A549 (cell line): ENCODE measurements at regions not wholly inside any gene's neighbourhood (a gene's known extent, or its start where the extent isn't known, plus 50 kb on each side); places are given as distances from the start of the nearest gene placed in this dataset.

Experiments
- ATAC-seq, 2 experiments: fragments of 200-7000 bp in 1 of 2; fragments of >200 bp in 1 of 2; cut with Nextera tagmentation in 1 of 2; cut with Tn5 transposase in 1 of 2; 3 replicates each; pipeline versions ENCODE4 v1.8.0 to v1.9.1; 2018 to 2020; ENCODE audit warnings: mild to moderate bottlenecking in 1 of 2, moderate library complexity in 1 of 2
- CTCF ChIA-PET: fragments of 300-600 bp; sonication (Branson Sonifier 250); formaldehyde crosslinking; extraction: SDS; loops from one replicate; lab custom pipeline; 2021; ENCODE audit warnings: antibody characterized with exemption, inconsistent platforms; lab: Yijun Ruan, JAX
- POLR2A ChIA-PET: fragments of 350-600 bp; formaldehyde crosslinking; extraction: SDS; loops from one replicate; lab custom pipeline; 2021; ENCODE audit warnings: antibody characterized with exemption, inconsistent platforms; lab: Yijun Ruan, JAX
- DNase-seq, 2 experiments: peaks; one replicate each; pipeline versions ENCODE4 v3.0.0 to v3.0.0-alpha.2; 2011 to 2016; ENCODE audit warnings: low read depth in 1 of 2, low spot score in 1 of 2
- FAIRE-seq: peaks from 2 replicates; lab custom pipeline; 2011; peaks lifted over from hg19 to GRCh38; lab: Jason Lieb, UNC
- H3K27ac ChIP-seq, 2 experiments: fragments of >200 bp; sonication (Bioruptor Twin); formaldehyde crosslinking; 3 replicates each; pipeline ENCODE4 v1.5.1; 2016 to 2017
- H3K4me1 ChIP-seq: fragments of >200 bp; sonication (Bioruptor Twin); formaldehyde crosslinking; 3 replicates; pipeline ENCODE4 v1.6.1; 2016
- H3K4me2 ChIP-seq: fragments of >200 bp; sonication (Bioruptor Twin); formaldehyde crosslinking; 3 replicates; pipeline ENCODE4 v1.6.1; 2016
- H3K4me3 ChIP-seq: fragments of >200 bp; sonication (Bioruptor Twin); formaldehyde crosslinking; 3 replicates; pipeline ENCODE4 v1.5.1; 2016
- H3K9me3 ChIP-seq: fragments of >200 bp; sonication (Bioruptor Twin); formaldehyde crosslinking; 3 replicates; pipeline ENCODE4 v1.6.1; 2016
- CBX8 ChIP-seq: fragments of 200-600 bp; sonication (generic); IDR thresholded peaks from 2 replicates; pipeline ENCODE4 v1.6.1; 2016
- CEBPB ChIP-seq, 2 experiments: fragments of >200 bp in 1 of 2; sonication (Bioruptor Twin) in 1 of 2; formaldehyde crosslinking in 1 of 2; IDR thresholded peaks; 2 replicates each; pipeline ENCODE4 v1.6.1; 2012 to 2016
- HEYL ChIP-seq: fragments of 250-450 bp; sonication (Bioruptor Pico); IDR thresholded peaks from 2 replicates; pipeline ENCODE4 v1.8.0; 2021; ENCODE audit warnings: mild to moderate bottlenecking, moderate library complexity
- HOXB13 ChIP-seq: fragments of 250-450 bp; sonication (Bioruptor Pico); IDR thresholded peaks from 2 replicates; pipeline ENCODE4 v1.5.0; 2020; ENCODE audit warnings: low read depth, mild to moderate bottlenecking, moderate library complexity
- HOXB5 ChIP-seq: fragments of 250-450 bp; sonication (Bioruptor Pico); IDR thresholded peaks from 2 replicates; pipeline ENCODE4 v1.5.0; 2020; ENCODE audit warnings: mild to moderate bottlenecking, moderate library complexity
- KDM1A ChIP-seq: fragments of 200-600 bp; sonication (generic); IDR thresholded peaks from 2 replicates; pipeline ENCODE4 v1.6.1; 2016; ENCODE audit warnings: low read depth, mild to moderate bottlenecking
- MAFK ChIP-seq: fragments of 450-650 bp; IDR thresholded peaks from 2 replicates; pipeline ENCODE4 v1.6.1; 2014; ENCODE audit not compliant: partially characterized antibody
- MAZ ChIP-seq: fragments of 150-350 bp; IDR thresholded peaks from 2 replicates; pipeline ENCODE4 v1.6.1; 2014; ENCODE audit warnings: antibody characterized with exemption, low read depth, low read length, borderline replicate concordance
- NFE2L2 ChIP-seq: fragments of 150-350 bp; conservative IDR thresholded peaks from 2 replicates; pipeline ENCODE4 v1.6.1; 2014; ENCODE audit warnings: low read length
- NPAS2 ChIP-seq: fragments of 250-450 bp; sonication (Bioruptor Pico); IDR thresholded peaks from 2 replicates; pipeline ENCODE4 v1.8.0; 2022; ENCODE audit warnings: mild to moderate bottlenecking, moderate library complexity, borderline replicate concordance
- PHF8 ChIP-seq: fragments of 200-600 bp; sonication (generic); IDR thresholded peaks from 2 replicates; pipeline ENCODE4 v1.6.1; 2016; ENCODE audit warnings: low read depth, mild to moderate bottlenecking, antibody characterized with exemption, moderate library complexity, borderline replicate concordance
- RAD21 ChIP-seq, 2 experiments: fragments of >200 bp in 1 of 2; sonication (Bioruptor Twin) in 1 of 2; formaldehyde crosslinking in 1 of 2; IDR thresholded peaks in 1 of 2; conservative IDR thresholded peaks in 1 of 2; 2 replicates in 1 of 2; 3 replicates in 1 of 2; pipeline ENCODE4 v1.6.1; 2012 to 2018; ENCODE audit warnings: inconsistent platforms in 1 of 2
- TFCP2L1 ChIP-seq: fragments of 250-450 bp; sonication (Bioruptor Pico); IDR thresholded peaks from 2 replicates; pipeline ENCODE4 v1.5.0; 2021; ENCODE audit warnings: mild to moderate bottlenecking
- TP53 ChIP-seq: fragments of 250-450 bp; sonication (Bioruptor Pico); IDR thresholded peaks from 2 replicates; pipeline ENCODE4 v1.5.0; 2021; ENCODE audit warnings: mild to moderate bottlenecking, moderate library complexity
- ZFP36 ChIP-seq: fragments of 450-650 bp; IDR thresholded peaks from 2 replicates; pipeline ENCODE4 v1.6.1; 2014; ENCODE audit warnings: borderline replicate concordance; ENCODE audit not compliant: partially characterized antibody
- ZNF302 ChIP-seq: fragments of 250-450 bp; sonication (Bioruptor Pico); IDR thresholded peaks from 2 replicates; pipeline ENCODE4 v1.9.0; 2021; ENCODE audit warnings: inconsistent platforms, mild to moderate bottlenecking, moderate library complexity
- WGBS: methylation state at CpG from one replicate; pipeline ENCODE4 v1.1.6; 2017; ENCODE audit errors: missing lambda C conversion rate; 5-methylcytosine and 5-hydroxymethylcytosine counted together
- TF ChIP-seq, protein P1 (sequence below): fragments of 450-650 bp; IDR thresholded peaks from 2 replicates; pipeline ENCODE4 v1.6.1; 2014; ENCODE audit warnings: antibody characterized with exemption
- TF ChIP-seq, protein P2 (sequence below): fragments of >200 bp; sonication (Bioruptor Twin); formaldehyde crosslinking; IDR thresholded peaks from 2 replicates; pipeline ENCODE4 v1.6.1; 2016
- TF ChIP-seq, protein P3 (sequence below): IDR thresholded peaks from 2 replicates; pipeline ENCODE4 v1.6.1; 2012
- TF ChIP-seq, protein P4 (sequence below): fragments of 250-450 bp; sonication (Bioruptor Pico); IDR thresholded peaks from 2 replicates; pipeline ENCODE4 v1.5.0; 2020; ENCODE audit warnings: low read depth, mild to moderate bottlenecking, moderate library complexity
- TF ChIP-seq, protein P5 (sequence below): fragments of >200 bp; sonication (Bioruptor Twin); formaldehyde crosslinking; IDR thresholded peaks from 3 replicates; pipeline ENCODE4 v1.6.1; 2016
- TF ChIP-seq, protein P6 (sequence below): IDR thresholded peaks from 2 replicates; pipeline ENCODE4 v1.6.1; 2012; ENCODE audit warnings: low read depth, borderline replicate concordance

DNA sequence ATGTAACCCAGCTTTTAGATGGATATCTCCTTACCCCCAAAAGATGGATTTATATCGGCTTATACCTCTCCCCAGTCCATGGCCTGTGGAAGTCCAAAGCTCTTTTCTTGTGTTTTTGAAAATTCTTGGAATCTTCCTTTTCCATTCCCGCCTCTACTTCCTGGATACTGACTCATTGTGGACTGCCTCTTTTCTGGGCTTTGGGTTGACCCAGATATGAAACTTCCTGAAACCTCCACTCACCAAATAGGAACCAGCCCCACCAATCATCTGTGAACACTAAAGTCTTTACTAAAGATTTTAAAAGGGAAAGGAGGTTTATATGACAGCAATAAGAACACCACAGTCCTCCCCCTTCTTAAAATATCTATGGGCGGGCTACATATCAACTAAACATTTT is 163.4 kb upstream of the SYN3 start:
- H3K4me3 ChIP-seq: no peak overlapping the region
- WGBS: 33% methylated on average over 3 of the region's 3 CpGs
- no peak overlapping the region for H3K4me2 ChIP-seq
- ChIA-PET CTCF (interaction anchor here (1.3 to 1.9 kb wide), 2 partner anchors 9 to 12 kb away, joined by 3 to 7 read pairs; no protein-coding TSS in a partner anchor), POLR2A (no interaction called here)
- no peaks in the 10 kb centered on the region for H3K9me3 ChIP-seq
- no peaks in the 10 kb centered on the region for H3K4me1 ChIP-seq
- TF ChIP-seq HEYL (CRISPR knock-in tag): no peak
- TF ChIP-seq, protein P1, sequence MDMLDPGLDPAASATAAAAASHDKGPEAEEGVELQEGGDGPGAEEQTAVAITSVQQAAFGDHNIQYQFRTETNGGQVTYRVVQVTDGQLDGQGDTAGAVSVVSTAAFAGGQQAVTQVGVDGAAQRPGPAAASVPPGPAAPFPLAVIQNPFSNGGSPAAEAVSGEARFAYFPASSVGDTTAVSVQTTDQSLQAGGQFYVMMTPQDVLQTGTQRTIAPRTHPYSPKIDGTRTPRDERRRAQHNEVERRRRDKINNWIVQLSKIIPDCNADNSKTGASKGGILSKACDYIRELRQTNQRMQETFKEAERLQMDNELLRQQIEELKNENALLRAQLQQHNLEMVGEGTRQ: no peak
- no peak for TF ChIP-seq TFCP2L1 (CRISPR knock-in tag)
- no peak for TF ChIP-seq ZFP36
- TF ChIP-seq HOXB13 (CRISPR knock-in tag): no peak
- no peak for FAIRE-seq
- no peak for DNase-seq
- ATAC-seq: no peak
- H3K27ac ChIP-seq: no peak overlapping the region

DNA sequence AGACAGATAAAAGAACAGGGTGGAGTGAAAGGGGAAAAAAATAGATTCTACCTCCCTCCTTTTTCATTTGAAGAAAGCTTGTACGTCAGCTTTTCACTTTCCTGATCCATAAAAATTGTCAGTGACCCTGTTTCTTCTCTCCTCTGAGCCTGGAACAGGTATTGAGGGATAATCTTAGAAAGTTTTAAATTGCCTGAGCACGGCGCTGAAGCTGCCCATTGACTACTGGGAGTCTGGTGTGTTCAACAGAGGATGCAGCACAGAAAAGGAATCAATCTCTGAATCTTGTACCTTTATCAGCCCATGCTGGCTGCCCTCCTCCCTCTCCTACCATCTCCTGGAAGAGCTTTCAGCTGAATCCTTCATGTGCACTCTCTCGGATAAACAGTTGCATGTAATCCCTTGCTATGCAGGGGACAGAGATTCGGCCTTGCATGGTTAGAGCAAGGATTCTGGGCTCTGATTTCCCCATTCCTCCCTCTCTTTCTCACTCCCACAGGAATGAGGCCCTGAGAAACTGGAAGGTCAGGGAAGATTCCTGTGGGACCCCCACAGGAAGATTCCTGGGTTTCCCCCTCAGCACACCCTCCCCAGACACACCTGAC is 162.4 kb upstream of the SYN3 start:
- WGBS: 18% methylated on average over 5 of the region's 5 CpGs
- Histone ChIP-seq H3K4me1 (no peaks in the 10 kb centered on the region), H3K4me3 (no peak overlapping the region), H3K27ac (no peak overlapping the region), H3K4me2 (no peak overlapping the region), H3K9me3 (no peaks in the 10 kb centered on the region)
- ChIA-PET CTCF (interaction anchor here (1.3 to 1.9 kb wide), 2 partner anchors 10 to 11 kb away, joined by 3 to 7 read pairs; no protein-coding TSS in a partner anchor), POLR2A (no interaction called here)
- ATAC-seq: no peak
- no peak for DNase-seq
- no peak for FAIRE-seq
- TF ChIP-seq NPAS2: no peak
- no peak for TF ChIP-seq RAD21 (conservative IDR thresholded peaks at IDR 0.05 in 1 of 2, IDR thresholded peaks at IDR 0.05 in 1 of 2)
- TF ChIP-seq, protein P1: no peak
- no peak for TF ChIP-seq PHF8
- TF ChIP-seq, protein P2, sequence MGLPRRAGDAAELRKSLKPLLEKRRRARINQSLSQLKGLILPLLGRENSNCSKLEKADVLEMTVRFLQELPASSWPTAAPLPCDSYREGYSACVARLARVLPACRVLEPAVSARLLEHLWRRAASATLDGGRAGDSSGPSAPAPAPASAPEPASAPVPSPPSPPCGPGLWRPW: no peak
- TF ChIP-seq, protein P3, sequence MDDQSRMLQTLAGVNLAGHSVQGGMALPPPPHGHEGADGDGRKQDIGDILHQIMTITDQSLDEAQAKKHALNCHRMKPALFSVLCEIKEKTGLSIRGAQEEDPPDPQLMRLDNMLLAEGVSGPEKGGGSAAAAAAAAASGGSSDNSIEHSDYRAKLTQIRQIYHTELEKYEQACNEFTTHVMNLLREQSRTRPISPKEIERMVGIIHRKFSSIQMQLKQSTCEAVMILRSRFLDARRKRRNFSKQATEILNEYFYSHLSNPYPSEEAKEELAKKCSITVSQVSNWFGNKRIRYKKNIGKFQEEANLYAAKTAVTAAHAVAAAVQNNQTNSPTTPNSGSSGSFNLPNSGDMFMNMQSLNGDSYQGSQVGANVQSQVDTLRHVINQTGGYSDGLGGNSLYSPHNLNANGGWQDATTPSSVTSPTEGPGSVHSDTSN: no peak
- TF ChIP-seq, protein P4, sequence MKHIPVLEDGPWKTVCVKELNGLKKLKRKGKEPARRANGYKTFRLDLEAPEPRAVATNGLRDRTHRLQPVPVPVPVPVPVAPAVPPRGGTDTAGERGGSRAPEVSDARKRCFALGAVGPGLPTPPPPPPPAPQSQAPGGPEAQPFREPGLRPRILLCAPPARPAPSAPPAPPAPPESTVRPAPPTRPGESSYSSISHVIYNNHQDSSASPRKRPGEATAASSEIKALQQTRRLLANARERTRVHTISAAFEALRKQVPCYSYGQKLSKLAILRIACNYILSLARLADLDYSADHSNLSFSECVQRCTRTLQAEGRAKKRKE (CRISPR knock-in tag): no peak
- TF ChIP-seq TP53: no peak
- TF ChIP-seq, protein P5, sequence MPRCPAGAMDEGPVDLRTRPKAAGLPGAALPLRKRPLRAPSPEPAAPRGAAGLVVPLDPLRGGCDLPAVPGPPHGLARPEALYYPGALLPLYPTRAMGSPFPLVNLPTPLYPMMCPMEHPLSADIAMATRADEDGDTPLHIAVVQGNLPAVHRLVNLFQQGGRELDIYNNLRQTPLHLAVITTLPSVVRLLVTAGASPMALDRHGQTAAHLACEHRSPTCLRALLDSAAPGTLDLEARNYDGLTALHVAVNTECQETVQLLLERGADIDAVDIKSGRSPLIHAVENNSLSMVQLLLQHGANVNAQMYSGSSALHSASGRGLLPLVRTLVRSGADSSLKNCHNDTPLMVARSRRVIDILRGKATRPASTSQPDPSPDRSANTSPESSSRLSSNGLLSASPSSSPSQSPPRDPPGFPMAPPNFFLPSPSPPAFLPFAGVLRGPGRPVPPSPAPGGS: no peak
- TF ChIP-seq MAZ: no peak
- no peak for TF ChIP-seq HOXB5 (CRISPR knock-in tag)
- TF ChIP-seq CBX8: no peak
- no peak for TF ChIP-seq MAFK
- TF ChIP-seq NFE2L2: no peak
- no peak for TF ChIP-seq CEBPB (IDR thresholded peaks at IDR 0.05)
- no peak for TF ChIP-seq ZNF302
- TF ChIP-seq, protein P6, sequence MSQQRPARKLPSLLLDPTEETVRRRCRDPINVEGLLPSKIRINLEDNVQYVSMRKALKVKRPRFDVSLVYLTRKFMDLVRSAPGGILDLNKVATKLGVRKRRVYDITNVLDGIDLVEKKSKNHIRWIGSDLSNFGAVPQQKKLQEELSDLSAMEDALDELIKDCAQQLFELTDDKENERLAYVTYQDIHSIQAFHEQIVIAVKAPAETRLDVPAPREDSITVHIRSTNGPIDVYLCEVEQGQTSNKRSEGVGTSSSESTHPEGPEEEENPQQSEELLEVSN: no peak
- no peak for TF ChIP-seq KDM1A
